Breast epithelium (tissue), 4 donors: ENCODE measurements at regions not wholly inside any gene's neighbourhood (a gene's known extent, or its start where the extent isn't known, plus 50 kb on each side); places are given as distances from the start of the nearest gene placed in this dataset.

Experiments used
- DNase-seq, 2 donors: peaks; one replicate each; pipeline ENCODE4 v3.0.0-alpha.2; 2019; ENCODE audit warnings: low spot score in 2 of 2
- H3K27ac ChIP-seq, 2 donors: fragments of 200-600 bp; sonication (generic) in 1 of 2; one replicate each; pipeline ENCODE4 v1.5.1; 2016 to 2019; ENCODE audit warnings: mild to moderate bottlenecking in 1 of 2
- H3K27me3 ChIP-seq, 2 donors: fragments of 200-600 bp; sonication (generic) in 1 of 2; one replicate each; pipeline versions ENCODE4 v1.5.1 to v1.6.0; 2017 to 2019; ENCODE audit warnings: control low read depth in 1 of 2, mild to moderate bottlenecking in 1 of 2
- H3K36me3 ChIP-seq: fragments of 200-600 bp; one replicate; pipeline ENCODE4 v1.5.1; 2019
- H3K4me1 ChIP-seq, 2 donors: fragments of 200-600 bp; sonication (generic); one replicate each; pipeline ENCODE4 v1.5.1; 2016 to 2019; ENCODE audit warnings: control low read depth in 1 of 2
- H3K4me3 ChIP-seq, 3 donors: fragments of 200-600 bp; sonication (generic); 1 replicate in 2 of 3; 2 replicates in 1 of 3; pipeline ENCODE4 v1.5.1; 2016 to 2019; ENCODE audit warnings: mild to moderate bottlenecking in 3 of 3, moderate library complexity in 2 of 3
- H3K9me3 ChIP-seq, 2 donors: fragments of 200-600 bp; sonication (generic) in 1 of 2; one replicate each; pipeline ENCODE4 v1.5.1; 2016 to 2019; ENCODE audit warnings: control low read depth in 1 of 2
- CTCF ChIP-seq, 3 donors: fragments of 450-650 bp; IDR thresholded peaks; one replicate each; pipeline ENCODE4 v1.5.1; 2016 to 2017; ENCODE audit warnings: antibody characterized with exemption in 3 of 3, mild to moderate bottlenecking in 3 of 3, moderate library complexity in 3 of 3
- POLR2A ChIP-seq: fragments of 450-650 bp; IDR thresholded peaks from one replicate; pipeline ENCODE4 v1.6.1; 2016; ENCODE audit warnings: antibody characterized with exemption, mild to moderate bottlenecking, moderate library complexity
- POLR2AphosphoS5 ChIP-seq, 3 donors: sonication (generic); formaldehyde crosslinking; IDR thresholded peaks; one replicate each; pipeline ENCODE4 v1.6.1; 2017; ENCODE audit warnings: antibody characterized with exemption in 3 of 3
- intact Hi-C: fragments of 100-400 bp; cut with DNase I; formaldehyde crosslinking; loops from one replicate; pipeline ENCODE4 v1.15.1; 2023; ENCODE audit warnings: low total_unique reads

- Histone ChIP-seq H3K27me3 (no peaks in the 10 kb centered on the region), H3K4me1 (no peaks in the 10 kb centered on the region), H3K9me3 (no peaks in the 10 kb centered on the region), H3K36me3 (no peaks in the 10 kb centered on the region), H3K4me3 (no peak overlapping the region), H3K27ac (peak overlapping the region in 1 of 2 donors; percentile 21)
- intact Hi-C loops = loop anchor here (5.0 kb wide), 1 partner anchor 654 kb away; no protein-coding TSS in a partner anchor
- DNase-seq = no peak
- TF ChIP-seq POLR2A = no peak
- no peak for TF ChIP-seq CTCF (IDR thresholded peaks at IDR 0.05)
- TF ChIP-seq POLR2AphosphoS5 (IDR thresholded peaks at IDR 0.05) = no peak
These were observed 84.1 kb upstream of the SLC38A2 start for GRCh38 chr12:46456356-46457334.

- no peak for DNase-seq
- Histone ChIP-seq H3K27me3 (no peaks in the 10 kb centered on the region), H3K4me3 (no peak overlapping the region), H3K9me3 (no peaks in the 10 kb centered on the region), H3K27ac (peak overlapping the region in 1 of 2 donors; percentile 21), H3K4me1 (no peaks in the 10 kb centered on the region), H3K36me3 (no peaks in the 10 kb centered on the region)
- TF ChIP-seq CTCF (IDR thresholded peaks at IDR 0.05) = no peak
- TF ChIP-seq POLR2AphosphoS5 (IDR thresholded peaks at IDR 0.05) = no peak
- TF ChIP-seq POLR2A = no peak
- intact Hi-C loops = loop anchor here (5.0 kb wide), 1 partner anchor 653 kb away; no protein-coding TSS in a partner anchor
These were observed 83.2 kb upstream of the SLC38A2 start for GRCh38 chr12:46455648-46456352.

GRCh38 chr12:46454981-46455380 is 82.4 kb upstream of the SLC38A2 start:
- intact Hi-C loops = loop anchor here (5.0 kb wide), 1 partner anchor 653 kb away; no protein-coding TSS in a partner anchor
- no peak for TF ChIP-seq POLR2AphosphoS5 (IDR thresholded peaks at IDR 0.05)
- no peak for TF ChIP-seq POLR2A
- no peak for TF ChIP-seq CTCF (IDR thresholded peaks at IDR 0.05)
- Histone ChIP-seq H3K9me3 (no peaks in the 10 kb centered on the region), H3K4me3 (no peak overlapping the region), H3K36me3 (no peaks in the 10 kb centered on the region), H3K27ac (no peak overlapping the region), H3K27me3 (no peaks in the 10 kb centered on the region), H3K4me1 (peaks cover 0 to 7% of the 10 kb centered on the region in 2 donors)
- DNase-seq = no peak

GRCh38 chr12:46453428-46453827 is 80.9 kb upstream of the SLC38A2 start:
- intact Hi-C loops = no loop called here
- Histone ChIP-seq H3K4me3 (no peak overlapping the region), H3K36me3 (no peaks in the 10 kb centered on the region), H3K9me3 (no peaks in the 10 kb centered on the region), H3K27me3 (no peaks in the 10 kb centered on the region), H3K4me1 (peaks cover 0 to 7% of the 10 kb centered on the region in 2 donors), H3K27ac (no peak overlapping the region)
- TF ChIP-seq CTCF (IDR thresholded peaks at IDR 0.05) (no peak), POLR2A (no peak), POLR2AphosphoS5 (IDR thresholded peaks at IDR 0.05) (no peak)
- DNase-seq = no peak
